Kidney glomerular epithelial cell (primary cell): ENCODE measurements at regions not wholly inside any gene's neighbourhood (a gene's known extent, or its start where the extent isn't known, plus 50 kb on each side); places are given as distances from the start of the nearest gene placed in this dataset.
"Not testable (repeated sequence)": the region's sequence is repeated elsewhere in the genome, so short reads cannot be mapped to it uniquely, and the experiment has no call there.

ENCODE experiments used
- DNase-seq: peaks from one replicate; lab custom pipeline; 2025; lab: John Stamatoyannopoulos, UW

DNA sequence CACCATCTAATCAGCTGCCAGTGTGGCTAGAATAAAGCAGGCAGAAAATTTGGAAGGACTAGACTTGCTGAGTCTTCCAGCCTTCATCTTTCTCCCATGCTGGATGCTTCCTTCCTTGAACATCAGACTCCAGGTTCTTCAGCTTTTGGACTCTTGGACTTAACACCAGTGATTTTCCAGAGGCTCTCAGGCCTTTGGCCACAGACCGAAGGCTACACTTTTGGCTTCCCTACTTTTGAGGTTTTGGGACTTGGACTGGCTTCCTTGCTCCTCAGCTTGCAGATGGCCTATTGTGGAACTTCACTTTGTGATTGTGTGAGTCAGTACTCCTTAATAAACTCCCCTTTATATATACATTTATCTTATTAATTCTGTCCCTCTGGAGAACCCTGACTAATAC is 129.8 kb upstream of the MB21D2 start:
- not testable (repeated sequence) for DNase-seq

DNA sequence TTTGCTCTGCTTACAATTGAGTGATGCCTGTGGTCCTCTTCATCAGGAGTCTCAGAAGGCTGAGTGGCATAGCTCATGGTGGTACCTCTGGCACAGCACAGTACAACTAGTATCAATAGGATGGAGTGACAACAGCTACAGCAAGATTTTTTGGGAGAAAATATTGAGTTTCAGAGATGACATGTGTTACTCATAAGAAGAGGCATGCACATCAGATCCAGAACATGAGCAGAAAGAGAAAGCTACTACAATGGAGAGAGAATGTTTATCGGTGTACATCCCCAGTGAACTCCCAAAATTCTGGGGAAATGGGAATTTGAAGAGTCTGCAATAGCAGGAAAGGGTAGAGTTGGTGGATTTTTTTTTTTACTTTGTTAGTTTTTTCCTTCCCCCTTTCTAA is 130.5 kb upstream of the MB21D2 start:
- DNase-seq = no peak

DNA sequence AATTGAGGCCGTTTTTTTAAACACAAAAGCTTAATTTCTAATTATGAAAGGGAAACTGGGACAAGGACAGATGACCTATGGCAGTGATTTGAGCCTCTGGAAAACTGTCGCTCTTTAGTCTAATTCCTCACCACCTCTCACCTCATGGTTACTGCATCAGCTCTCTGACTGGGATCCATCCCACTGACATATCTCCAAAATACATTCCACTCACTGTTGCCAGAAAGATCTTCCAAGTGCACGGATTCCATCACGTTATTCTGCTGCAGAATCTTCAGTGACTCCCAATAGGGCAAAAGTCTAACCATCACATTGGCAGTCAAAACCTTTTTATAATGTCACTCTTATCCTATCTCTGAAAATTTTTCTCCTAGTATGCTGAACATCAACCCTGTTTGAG is 132.3 kb upstream of the MB21D2 start:
- no peak for DNase-seq

DNA sequence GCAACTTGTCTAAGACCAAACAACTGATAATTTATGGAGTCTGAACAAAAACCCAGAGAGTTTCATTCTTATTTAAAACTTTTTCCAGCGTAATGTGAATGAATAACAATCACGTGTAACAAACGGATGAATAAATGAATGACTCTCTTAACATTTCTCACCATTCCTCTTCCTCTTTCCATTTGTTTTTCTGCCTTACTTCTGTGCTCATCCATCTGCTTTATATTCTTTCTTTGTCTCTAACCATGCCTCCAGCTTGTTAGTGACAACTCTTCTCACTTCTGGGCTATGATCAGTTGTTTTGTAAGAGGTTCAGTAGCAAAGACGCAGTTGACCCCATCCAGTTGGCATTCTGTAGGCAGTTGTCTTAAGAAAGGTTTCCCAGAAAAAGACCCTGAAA is 133.7 kb upstream of the MB21D2 start:
- DNase-seq = no peak

DNA sequence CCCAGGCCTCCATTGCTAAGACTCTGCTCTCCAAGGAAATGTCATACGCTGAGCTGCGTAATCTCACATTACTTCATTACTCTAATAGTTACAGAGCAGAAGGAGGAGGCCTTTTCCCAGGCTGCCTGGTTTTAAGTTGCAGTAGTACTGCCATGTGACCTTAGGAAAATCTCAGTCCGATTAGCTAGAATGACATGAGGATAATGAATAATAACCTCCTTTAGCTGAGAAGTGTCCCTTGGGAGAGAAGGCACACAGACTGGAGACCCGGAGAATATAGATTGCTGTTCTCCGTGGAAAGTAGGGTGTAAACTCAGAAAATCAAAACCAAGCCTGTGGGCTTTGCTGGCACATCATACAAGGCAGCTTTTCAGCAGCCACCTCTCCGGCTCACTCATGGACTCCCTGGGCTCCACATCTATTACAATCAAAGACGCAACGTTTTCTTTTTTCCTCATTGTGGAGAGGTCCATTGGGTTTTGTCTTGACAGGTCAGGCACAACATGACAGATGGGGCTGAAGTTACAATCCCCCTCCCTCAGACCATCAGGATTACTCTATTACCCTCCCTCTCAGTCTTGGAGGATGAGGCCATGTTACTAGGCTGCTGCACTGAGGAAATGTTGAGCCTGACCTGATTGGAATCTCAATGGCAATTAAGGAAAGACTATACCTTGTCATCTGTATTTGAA is 134.8 kb upstream of the MB21D2 start:
- no peak for DNase-seq

DNA sequence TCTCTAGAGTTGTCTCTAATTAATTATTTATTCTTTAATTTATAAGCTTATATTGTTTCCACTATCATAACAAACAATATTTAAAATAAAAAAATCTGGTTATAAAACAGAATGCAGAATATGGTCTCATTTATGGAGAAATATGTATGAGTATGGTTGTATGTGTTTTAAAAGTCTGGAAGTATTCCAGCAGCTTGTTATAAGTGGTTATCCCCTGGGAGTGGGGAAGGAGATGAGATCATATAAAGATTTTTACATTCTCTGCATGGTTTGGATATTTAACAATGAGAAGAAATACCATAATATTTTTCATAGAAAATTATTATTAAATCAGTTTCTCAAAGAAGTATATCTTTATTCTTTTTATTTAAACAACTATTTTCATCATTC is 135.4 kb upstream of the MB21D2 start:
- DNase-seq = no peak

DNA sequence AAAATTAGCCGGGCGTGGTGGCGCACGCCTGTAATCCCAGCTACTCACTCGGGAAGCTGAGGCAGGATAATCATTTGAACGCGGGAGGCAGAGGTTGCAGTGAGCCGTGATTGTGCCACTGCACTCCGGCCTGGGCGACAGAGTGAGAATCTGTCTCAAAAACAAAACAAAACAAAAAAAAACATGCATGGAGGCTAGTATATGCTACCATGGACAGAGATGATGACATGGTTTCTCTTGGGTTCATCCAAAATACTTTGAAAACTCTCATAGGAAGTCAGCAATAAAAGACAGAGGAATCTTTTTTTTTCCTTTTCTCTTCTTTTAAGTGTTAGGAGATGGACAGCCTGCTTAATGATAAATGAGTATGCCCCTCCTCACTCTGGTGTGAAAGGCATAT is 137.7 kb upstream of the MB21D2 start:
- no peak for DNase-seq

DNA sequence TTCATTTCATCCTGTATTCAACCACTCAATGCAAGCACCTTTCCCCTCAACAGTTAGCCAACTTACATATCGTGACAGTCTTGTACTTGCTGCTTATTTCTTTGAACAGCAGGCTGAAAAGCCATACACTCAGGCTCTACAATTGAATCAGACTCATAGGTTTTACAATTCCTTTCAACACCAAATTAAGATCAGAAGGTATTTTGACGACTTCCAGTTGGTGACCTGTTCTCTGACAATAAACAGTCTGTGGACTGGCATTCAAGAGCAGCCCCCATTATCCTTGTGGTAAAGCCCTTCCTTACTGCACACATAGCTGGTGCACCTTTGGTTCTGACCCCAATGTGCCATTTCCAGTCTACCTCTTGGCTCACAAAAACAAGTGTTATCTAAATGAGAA is 140.0 kb upstream of the MB21D2 start:
- no peak for DNase-seq

DNA sequence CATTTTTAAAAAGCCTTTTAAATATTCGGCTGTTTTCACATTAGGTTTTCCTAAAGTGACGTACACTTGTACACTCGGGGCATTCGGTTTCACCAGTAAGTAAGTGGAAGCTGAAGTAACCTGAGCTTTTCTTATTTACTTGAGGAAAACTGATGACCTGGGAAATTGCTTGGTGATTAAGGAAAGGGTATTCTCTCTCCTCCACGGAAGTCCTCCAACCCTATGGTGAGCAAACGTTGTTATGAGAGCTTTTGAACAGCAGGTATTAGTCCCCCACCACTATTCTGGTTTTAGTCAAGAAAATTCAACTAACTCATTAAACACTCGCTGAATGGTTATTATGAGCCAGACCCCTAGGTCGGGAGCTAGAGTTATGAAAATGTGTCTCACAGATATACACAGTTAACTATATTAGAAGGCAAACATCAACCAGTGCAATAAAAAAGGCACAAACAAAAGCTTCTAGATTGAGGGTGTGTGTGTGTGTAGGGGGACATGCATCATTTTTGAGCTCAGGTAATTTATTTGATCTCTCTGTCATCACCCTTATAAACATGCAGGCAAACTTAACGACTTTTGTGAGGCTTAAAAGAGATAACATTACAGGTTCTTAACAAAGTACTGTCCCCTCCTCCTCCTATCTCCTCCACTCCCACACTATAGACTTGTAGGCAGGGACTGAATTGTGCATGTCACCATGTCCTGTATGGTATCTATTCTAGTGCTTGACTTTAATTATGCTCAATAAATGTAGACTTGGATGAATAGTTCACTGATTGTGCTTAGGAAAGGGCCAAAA is 143.3 kb upstream of the MB21D2 start:
- no peak for DNase-seq

DNA sequence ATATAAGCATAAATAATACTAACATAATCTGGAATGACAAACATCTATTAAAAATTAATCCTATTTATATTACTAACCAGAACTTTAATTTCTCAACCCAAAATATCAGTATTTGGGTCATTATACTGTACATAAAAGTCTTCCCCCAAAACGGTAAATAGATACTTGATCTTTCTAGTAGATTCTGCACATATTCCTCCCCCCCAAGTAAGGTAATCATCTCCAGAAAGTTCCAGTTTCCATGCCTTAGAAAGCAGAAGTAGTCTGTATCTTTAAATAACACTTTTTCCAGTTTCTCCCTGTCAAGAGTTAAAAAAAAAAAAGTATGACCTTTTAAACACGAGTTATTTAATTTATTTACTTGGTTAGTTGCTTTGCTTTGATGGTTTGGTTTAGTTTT is 150.7 kb upstream of the MB21D2 start:
- no peak for DNase-seq

DNA sequence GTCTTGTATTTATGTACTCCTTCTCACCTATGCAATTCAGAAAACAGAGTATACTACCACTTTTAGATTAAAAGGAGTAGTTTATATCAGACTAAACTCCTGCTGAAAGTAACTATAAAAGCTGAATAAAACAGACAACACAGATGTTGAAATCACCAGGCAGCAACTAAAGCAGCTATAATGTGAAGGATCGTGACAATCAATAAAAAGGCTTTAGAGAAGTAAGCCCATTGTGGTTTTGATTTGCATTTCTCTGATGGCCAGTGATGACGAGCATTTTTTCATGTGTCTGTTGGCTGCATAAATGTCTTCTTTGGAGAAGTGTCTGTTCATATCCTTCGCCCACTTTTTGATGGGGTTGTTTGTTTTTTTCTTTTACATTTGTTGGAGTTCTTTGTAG is 152.1 kb upstream of the MB21D2 start:
- DNase-seq = not testable (repeated sequence)

DNA sequence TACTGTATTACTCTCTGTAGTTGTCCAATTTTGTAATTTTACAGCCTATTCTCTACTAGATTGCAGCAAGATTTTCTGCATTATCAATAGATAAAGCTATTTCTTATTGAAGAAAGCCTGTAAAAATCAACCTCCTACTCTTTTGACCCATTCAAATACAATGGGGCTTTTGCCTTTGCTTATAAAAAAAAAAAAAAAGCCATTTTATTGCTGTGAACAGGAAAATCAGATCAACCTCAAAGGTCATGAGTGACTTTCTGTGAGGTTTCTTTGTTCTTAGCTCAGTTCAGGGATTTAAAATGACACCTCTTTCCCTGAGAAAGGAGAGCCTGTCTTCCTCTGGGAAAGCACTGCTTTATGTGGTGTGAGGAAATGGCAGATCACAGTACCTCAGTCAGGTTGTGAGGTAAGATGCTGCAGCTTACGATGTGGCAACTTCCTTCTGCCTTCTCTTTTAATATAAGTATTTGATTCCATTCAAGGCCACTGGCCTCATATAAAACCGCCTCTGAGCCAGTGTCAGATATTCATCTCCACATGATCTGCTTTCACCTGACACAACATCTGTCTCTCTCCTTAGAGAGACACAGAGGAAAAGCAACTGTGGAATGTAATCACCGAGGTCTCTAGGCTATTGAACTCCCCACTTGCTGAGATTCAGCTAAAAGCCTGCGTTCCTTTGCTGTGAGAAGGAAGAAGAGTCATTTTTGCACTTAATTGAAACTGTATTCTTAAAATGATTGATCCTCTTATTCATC is 161.5 kb upstream of the MB21D2 start:
- no peak for DNase-seq

DNA sequence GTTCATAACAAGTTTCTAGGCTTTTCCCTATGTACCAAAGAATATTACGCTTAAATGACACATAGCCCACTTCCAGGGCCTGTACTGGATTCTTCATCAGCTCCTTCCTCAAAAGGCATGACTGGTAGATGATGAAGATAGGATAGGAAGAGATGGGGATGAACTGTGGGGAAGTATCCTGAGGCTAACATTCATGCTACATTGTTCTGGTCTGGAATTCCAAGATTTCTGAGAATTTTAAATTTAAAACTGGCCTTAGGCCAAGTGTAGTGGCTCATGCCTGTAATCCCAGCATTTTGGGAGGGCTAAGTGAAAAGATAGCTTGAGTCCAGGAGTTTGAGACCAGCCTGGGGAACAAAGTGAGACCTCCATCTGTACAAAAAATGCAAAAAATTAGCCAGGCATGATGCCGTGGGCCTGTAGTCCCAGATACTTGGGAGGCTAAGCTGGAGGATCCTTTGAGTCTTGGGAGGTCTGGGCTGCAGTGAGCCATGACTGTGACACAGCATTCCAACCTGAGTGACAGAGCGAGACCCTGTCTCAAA is 160.1 kb upstream of the PLAAT1 start:
- DNase-seq = no peak

DNA sequence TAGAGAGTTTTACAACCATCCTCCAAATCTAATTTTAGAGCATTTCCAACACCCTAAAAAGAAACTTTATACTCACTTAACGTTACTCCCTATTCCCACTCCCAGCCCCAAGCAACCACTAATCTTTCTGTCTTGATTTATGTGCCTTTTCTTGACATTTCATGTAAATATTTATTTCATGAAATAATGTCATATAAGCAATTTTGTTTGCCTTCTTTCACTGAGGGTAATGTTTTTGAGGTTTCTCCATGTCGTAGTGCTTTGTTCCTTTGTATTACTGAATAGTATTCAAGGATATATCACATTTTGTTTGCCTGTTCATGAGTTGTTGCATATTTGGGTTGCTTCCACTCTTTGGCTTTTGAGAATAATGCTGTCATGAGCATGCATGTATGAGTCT is 155.4 kb upstream of the PLAAT1 start:
- DNase-seq = no peak

DNA sequence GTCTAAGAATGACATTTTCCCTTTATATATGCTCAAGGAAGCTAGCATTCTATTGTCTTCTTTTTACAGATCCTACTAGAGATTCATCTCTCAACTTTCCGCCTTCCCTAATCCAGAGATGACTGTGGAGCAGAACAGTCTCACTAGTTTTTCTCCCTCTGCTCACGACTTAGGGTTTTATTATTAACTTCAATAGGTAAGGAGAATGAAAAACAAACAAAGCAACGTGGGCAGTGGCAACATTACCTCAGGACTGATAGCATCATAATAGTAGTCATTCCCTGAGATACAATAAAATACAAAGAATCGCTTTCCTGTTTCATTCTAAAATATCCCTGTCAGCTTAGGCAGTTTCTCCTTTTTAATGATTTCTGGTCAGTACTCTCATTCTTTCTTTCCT is 154.3 kb upstream of the PLAAT1 start:
- DNase-seq = no peak

DNA sequence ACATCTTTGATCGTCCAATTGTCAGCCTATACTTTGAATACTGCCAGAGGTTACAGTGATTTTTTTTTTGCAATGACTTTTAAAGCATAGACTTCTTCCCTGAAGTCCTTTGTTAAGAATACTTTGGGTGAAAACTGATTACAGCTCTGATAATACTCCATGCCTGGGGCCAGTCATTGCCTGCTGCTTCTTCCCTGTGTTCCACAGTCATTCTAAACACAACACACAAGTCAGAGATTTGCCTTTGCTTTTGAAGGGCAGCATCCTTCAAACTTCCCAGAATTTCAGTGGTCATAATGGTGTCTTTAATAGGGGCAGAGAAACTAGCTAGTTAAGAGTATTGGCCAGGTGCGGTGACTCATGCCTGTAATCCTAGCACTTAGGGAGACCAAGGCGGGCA is 153.7 kb upstream of the PLAAT1 start:
- no peak for DNase-seq

DNA sequence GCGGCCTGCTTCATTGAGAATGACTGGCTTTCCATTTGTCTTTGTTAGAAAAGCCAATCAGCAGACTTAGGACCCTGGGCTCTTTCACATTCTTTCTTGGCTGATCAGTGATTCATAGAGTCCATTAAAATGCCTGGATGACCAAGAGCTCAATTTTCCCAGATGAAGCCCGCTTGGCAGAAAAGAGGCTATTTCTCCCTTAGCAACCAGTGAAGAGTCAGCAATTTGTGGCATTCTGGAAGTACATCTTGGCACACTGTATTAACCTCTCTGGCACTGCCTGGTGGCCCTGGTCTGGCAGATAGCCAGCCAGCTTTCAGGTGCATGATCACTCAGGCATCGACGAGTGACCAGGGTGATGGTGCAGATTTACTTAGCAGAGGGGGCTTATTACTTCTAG is 145.7 kb upstream of the PLAAT1 start:
- DNase-seq = peak; percentile 1

DNA sequence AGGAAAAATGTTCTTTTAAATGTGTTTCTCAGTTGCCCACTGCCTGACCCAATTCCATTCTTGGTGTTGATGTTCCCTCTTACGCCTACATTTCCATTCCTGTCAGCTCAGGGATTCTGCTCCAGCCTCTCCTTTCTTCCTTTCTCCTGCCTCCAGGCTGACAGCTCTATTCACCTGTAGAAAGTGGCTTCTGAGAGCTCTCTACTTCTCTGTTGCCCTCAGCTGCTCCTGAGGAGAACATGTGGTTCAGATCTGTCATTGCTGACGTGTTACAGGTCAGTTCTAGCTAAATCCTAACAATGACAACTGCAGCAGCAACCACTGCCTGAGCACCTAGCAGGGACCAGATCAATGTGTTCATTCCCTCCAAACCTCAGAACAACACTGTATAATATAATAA is 144.9 kb upstream of the PLAAT1 start:
- no peak for DNase-seq

DNA sequence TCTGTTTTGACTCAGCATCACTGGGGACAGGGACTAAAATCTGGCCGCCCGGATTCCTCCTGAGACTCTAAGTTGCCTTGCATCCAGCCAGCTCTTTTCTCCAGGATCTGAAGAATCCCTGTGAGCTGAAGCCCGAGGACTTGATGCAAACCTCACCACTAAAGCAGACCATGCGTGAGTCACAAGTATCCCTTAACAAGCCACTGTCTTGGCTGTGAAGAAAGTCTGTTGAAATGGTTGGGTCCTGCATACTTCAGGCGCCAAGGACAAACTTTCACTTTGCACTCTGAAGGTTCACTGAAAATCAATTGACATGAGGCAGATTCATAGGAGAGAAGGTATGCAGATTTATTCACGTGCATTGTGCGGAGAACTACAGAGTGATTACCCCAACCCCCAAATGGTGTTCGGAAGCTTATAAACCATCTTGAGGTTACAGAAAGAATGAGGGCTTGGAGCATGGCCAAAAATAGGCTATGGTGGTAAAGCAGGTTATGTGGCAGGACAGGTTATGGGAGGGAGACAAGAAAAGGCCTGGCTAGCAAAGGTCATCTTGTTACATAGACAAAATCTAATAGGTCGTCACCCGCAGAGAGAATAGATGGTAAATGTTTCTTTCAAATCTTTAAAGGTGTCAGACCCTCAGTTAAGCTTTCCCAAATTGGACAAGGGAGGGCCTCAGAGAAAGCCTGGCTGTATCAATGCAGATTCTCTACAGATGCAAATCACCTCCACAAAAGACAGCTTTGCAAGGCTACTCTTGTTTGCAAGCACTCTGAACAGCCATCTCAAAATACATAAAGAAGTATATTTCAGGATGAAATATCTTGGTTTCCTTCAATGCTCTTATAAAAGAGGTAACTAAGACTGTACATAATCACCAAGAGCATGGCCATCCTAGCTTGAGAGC is 126.3 kb upstream of the PLAAT1 start:
- DNase-seq = no peak

DNA sequence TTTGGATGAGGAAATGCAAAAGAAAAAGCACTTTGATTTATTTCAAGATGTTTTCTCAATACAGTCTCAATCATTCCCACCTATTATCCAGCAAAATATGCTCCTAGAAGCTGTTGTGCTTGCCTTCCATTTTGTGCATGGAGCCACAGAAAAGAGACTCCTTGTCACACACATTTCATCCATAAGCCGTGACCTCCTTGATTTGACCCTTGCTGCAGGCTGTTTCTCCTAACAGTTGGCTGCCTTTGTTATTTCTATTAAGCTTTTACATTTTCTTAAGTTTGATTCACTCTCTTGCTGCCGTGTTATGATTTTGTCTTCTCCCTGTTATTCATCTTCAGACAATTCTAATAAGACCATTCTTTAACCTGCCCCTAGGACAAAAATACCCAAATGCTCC is 124.2 kb upstream of the PLAAT1 start:
- DNase-seq = no peak

DNA sequence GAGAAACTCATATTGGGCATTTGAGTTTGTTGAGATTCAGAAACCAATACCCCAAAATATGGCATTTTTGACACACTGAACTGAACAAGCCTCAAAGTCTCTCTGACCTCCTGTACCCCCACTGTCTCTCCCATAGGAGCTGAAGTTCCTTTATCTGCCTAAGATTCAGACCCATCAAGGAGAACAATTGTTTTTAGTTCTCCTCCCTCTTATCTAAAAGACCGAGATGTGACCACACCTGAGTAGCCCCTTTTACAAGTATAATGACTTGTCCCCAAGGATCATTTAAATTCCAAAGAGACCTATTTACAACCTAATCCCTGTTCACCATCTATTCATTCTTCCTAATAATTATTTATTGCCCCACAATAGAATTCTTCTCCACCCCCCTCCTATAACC is 122.1 kb upstream of the PLAAT1 start:
- DNase-seq = no peak

DNA sequence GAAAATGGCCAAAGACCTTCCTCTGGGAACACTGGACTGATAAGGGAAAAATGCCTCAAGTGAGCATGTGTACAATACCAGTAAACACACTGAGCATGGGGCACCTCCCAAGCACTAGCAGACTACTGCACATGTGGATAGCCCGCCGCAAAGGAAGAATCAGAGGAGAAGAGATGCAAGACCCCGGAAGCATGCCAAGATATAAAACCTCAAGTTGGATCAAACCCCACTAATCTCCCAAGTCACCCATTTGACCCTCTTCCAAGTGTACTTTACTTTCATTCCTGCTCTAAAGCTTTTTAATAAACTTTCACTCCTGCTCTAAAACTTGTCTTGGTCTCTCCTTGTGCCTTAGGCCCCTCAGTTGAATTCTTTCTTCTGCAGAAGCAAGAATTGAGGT is 121.1 kb upstream of the PLAAT1 start:
- no peak for DNase-seq
